Renal cortex interstitium (tissue), 11 donors: ENCODE measurements at regions not wholly inside any gene's neighbourhood (a gene's known extent, or its start where the extent isn't known, plus 50 kb on each side); places are given as distances from the start of the nearest gene placed in this dataset.
A peak's percentile ranks its signal among the peaks of the same experiment; 100 is the strongest.

ENCODE experiments used
- DNase-seq, 11 donors: peaks; one replicate each; pipeline ENCODE4 v3.0.0-alpha.2; 2013; ENCODE audit warnings: low read depth in 9 of 11, low spot score in 4 of 11; ENCODE audit errors: extremely low read depth in 1 of 11

DNA sequence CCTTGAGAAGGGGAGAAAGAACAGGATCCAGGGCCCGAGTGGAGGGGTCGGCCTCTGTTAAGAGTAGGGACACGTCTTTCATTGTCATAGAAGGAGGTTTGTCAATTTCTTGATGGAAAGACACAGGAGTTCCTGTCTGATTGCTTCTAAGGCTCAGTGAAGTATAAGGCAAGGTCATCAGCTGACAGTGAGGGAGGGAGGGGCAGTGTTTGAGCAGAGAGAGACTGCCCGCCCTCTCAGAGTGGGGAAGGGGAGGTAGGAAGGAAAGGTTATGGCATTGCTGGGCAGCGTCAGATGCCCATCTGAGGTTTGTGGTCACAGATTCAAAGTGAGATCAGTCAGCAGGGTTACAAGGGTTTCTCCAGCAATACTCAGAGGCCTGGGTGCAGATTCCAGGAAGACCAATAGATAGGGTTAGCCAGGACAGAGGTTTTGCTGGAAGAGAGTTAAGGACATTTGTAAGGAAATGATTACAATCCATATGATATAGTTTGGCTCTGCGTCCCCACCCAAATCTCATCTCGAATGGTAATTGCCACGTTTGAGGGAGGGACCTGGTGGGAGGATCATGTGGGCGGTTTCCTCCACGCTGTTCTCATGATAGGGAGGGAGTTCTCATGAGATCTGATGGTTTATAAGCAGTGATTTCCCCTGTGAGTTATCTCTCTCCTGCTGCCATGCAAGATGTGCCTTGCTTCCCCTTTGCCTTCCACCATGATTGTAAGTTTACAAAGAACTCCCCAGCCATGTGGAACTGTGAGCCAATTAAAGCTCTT, 127.2 kb upstream of the GJB5 start:
- no peak for DNase-seq

DNA sequence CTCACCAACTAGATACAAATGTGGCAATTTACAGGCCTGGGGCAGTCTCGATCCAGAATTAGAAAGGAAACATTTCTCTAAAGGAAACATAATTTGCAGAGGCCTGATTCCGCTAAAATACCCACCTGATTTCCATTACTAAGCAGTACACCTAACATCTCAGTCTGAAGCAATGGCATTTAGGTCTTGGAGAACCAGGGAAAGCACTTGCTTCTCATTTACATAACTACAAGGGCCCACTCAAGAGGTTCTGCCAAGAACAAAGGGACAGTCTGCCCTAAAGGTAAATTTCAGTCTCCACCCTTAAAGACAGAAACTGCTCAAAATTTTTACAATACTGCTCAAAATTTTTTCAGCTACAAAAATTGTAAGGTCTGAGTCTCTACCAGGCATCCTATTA, 123.7 kb upstream of the GJB5 start:
- no peak for DNase-seq

DNA sequence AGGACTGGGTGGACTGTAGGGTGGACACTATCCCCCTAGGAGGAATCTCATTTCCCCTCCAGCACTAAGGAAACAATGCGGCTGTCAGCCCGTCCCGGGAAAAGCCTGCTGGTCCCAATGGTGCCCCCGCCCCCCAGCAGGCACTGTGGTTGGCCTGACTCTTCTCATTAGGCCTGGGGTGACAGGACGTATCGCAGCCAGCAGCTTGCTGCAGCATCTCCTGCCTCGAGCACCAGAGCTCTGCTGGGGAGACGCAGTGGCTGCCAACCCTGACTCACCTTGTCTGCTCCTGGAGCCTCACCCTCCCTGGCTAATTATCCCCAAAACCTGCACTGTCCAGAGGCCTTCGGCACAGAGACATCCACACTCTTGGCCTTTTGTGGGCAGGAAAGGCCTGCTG, 115.1 kb upstream of the GJB5 start:
- no peak for DNase-seq

DNA sequence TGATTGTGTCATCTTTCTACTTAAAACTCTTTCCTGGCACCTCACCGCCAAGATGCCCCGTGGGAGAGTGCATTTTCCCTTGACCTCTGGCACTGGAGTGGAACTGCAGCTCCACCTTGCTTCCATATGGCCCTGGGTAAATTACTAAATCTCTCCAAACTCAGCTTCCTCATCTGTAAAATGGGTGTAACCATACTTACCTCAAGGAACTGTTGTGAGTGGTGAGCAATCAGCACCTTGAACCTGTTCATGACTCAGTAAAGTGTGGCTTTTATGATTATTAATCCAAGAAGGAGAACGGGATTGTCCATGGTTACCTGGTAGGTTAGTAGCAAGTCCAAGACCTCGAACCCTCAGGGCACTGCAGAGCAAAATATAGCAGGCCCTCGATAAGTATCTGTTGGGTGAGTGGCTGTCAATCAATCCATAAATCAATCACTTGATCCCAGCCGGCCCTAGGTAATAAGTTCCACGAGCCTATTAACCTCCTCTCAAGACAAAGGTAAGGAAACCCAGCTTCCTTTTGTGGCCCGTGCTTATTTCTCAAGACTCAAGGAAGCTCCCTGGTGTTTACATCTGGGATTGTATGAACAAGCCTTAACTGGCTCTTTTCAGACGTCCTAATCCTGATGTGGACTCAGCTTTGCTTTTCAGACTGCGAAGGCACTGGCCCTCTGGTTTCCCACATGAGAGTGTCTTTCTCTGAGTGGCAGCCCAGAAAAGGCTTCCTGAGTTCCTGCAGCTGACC, 114.0 kb upstream of the GJB5 start:
- DNase-seq, result no peak

DNA sequence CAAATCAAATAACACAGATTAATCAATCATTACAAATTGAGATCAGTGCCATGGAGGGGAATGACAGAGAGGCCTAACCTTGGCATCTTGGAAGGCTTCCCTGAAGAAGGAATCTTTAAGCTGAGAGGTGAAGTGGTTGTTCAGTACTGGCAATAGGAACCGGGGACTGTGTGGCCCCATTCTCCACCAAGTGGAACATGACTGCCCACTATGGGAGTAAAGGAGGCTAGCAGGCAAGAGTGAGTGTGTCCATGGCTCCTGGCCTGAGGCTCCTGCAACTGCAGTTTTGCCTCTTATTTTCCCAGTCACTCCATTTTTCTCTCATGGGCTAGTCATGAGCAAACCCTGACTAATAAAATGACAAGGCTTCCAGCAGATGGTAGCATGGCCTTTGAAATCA, 112.2 kb upstream of the GJB5 start:
- DNase-seq, result no peak

DNA sequence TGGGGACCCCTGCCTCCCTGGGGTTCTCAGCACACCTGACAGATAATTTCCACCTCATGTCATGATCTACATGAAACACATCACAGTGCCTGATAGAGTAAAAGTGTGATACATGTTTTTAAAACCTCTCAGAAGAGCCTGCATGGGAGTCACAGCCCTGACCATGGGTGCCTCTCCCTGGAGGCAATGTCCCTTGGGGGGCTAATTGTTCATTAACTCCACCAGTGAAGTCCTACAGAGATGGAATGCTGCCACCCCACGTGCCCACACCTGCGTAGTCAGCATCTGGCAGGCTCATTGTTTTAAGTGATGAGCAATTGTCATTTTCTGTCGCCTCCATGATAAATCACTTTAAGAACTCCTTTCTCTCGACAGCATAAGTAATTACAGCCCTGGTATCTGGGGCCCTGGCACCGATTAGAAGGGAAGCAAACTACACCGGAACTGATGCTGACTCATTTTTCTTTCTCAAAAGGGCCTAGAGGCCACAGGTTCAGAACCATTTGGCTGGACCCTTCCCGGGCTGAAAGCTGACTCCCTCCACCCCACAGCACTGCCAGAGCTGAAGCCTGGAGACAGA, 109.6 kb upstream of the GJB5 start:
- no peak for DNase-seq

DNA sequence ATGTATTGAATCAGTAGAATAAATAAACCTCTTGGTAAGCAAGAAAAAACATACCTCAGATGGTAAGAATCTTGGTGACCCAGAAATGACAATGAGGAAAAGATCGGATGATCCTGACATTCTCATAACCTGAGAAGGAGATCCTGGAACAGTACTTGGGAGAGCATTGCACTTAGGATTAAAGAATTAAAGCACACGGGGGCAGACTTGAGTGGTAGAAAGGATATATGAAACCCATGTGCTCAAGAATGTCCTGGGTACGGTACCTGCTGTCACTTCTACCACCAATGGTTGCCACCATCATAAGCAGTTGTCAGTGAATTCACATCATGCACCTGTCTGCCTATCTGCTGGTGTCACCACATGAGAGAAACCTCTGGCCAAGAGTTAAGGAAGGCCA, 108.9 kb upstream of the GJB5 start:
- no peak for DNase-seq

DNA sequence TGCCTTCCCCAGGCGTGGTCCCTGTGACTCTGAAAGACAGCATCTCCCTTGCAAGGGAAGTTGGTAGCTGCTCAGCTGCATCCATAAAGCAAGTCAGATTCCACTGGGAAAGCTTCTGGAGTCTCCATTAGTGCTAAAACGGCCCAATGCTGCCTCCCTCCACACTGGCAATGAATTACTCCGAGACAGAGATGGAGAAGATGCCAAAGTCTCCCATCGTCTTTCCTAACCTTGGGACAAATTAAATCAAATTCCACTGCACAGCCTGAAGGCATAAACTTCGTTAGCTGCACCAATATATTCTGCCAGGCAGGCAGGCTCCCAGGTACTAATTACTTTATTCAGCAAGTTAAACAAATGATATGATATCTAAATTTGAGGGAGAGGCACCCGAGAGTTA, 106.3 kb upstream of the GJB5 start:
- no peak for DNase-seq

DNA sequence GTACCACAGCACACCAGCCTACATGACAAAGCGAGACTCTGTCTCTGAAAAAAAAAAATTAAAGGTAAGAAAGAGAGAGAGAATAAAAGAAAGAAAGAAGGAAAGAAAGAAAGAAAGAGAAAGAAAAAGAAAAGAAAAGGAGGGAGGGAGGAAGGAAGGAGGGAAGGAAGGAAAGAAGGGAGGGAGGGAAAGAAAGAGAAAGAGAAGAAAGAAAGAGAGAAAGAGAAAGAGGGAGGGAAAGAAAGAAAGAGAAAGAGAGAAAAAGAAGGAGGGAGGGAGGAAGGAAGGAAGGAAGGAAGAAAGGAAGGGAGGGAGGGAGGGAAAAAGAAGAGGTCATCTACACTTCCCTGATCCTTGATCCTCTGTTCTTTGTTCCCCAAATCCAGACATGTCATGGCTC, 104.8 kb upstream of the GJB5 start:
- DNase-seq, result no peak

DNA sequence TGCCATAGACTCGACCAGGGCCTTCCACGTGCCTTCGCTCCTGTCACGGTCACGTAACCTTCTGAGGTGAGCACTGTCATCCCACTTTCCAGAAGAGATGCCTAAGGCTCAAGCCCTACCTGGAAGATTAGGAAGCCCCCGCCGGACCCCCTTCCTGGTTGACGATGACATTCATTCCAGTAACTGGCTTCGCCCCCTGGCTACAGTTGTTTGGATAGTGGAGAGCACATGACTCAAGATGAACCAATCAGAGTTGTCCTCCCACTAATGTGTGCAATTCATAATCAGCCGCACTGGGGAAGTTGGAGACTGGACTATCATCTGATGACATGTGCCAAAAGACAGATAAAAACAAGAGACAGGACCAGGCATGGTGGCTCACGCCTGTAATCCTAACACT, 104.0 kb upstream of the GJB5 start:
- no peak for DNase-seq

DNA sequence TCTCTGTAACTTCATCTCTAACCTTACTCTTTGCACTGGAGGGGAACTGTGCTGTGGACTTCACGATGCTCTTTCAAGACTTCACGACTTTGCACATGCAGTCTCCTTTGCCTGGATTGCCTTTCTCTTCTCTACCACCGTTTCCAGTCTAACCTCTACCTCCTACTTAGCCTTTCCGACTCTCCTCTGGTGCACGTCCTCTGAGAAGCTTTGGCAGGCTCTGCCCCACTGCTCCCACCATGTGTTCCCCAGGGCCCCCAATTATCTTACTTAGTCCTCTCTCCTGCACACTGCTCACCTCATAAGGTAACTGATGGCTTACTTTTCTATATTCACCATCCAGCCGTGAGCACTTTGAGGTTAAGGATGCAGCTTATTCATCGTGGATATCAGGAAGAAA, 101.7 kb upstream of the GJB5 start:
- DNase-seq, result no peak

DNA sequence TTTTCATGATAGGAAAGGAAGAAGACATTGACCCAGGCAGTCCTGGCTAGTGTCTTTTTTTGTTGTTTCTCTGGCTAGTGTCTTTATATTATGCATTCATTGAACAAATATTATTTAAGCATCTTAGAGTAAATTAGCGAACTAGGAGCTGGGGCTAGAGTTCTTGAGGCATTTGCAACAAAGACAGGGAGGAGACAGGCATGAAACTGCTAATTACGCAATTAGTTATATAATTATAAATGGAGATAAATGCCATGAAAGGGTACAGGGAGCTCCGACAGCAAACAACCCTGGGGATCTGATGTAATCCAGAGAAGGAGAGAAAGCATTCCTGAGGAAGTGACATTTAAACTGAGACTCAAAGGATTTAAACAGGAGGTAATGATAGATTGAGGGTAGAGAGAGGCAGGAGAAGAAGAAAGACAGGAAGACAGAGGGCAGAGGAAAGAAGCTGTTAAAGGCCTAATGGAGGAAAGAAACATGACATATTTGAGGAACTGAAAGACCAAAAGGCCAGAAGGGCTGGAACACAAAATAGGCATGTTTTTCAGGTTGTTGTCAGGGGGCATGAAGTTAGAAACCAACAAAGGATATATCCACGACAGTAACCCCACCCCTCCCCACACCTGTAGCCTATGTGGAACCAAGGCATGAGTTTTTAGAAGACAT, 99.5 kb upstream of the GJB5 start:
- no peak for DNase-seq

DNA sequence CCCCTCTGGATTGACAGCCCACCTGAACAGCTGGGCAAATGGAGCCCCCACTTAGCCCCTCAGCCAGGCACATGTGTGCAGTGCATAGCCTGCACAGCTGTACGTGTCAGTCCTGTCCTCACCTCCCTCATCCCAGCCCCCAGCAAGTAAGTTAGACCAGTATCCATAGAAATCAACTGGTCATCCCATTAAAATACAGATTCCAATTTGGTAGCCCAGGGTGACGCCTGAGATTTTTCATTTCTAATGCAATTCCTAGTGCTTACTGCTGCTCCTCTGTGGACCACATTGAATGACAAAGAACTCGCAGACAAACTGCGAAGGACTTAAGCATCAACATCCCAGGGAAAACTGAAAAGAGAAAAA, 99.0 kb upstream of the GJB5 start:
- no peak for DNase-seq

DNA sequence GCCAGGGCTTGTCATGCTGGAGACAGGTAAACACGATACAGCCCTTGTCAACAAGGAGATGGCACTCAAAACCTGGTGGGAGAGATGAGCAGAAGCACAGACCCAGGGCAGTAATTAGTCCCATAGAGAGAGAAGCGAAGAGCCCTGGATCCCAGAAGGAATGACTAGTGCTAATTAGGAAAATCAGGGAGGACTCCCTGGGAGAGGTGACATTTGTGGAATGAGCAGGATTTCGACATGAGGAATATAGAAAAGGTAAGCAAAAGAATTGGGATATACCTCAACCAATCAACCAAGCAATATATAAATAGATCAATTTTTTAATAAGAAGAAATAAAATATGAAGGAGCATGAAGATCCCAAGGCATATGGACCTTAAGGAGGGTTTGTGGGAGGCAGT, 98.5 kb upstream of the GJB5 start:
- no peak for DNase-seq

DNA sequence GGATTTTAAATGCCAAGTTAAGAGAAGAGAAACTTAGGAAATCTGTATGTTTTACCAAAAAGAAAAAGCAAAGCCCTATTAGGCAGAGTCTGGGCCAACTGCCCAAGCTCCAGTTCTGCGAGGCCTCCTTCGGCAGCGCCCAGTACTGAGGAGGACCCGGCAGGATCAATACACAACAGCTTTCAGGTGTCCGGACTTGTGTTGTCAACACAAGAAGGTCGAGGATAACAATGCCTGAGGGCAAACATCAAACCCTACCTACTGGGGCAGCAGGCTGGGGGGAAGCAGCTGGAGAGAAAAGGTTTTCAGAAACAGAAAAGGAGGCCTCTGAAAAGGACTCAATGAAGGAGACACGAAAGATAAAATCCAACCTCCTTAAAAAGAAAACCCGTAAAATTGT, 98.1 kb upstream of the GJB5 start:
- DNase-seq, result no peak

DNA sequence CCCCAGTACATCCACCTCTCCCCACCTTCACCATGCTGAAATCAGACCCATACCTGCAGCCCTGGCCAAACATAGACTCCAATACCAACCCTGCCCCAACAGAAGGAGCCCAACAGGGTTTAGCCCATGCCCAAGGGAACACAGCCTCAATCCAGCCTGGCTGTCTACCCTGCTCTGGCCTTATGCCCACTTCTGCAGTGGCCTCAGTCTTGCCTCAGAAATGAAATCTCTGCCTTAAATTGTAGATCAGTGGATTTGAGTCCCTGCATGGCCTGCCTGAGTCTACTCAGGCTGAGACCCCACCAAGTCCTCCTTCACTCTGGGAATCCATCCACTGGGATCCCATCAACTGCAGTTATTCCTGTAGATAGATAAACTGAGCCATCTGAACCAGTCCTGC, 97.6 kb upstream of the GJB5 start:
- no peak for DNase-seq

DNA sequence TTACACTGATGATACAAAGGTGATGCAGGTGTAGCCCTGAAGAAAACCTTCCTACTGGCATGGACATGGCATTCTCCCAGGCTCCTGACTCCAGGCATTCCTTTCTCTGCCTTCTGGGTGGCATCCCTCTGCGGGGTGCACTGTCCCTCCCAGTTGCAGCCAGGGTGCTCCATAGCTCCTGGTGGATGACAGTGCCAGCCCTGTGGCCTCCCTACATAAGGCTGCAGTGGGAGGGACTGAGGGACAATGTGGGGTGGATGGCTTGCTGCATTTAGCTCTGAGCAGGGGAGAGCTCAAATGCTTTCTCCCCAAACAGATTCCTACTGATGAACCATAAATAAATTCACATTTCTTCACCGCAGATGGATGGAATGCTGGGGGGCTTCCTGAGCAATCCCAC, 97.0 kb upstream of the GJB5 start:
- DNase-seq, result no peak

DNA sequence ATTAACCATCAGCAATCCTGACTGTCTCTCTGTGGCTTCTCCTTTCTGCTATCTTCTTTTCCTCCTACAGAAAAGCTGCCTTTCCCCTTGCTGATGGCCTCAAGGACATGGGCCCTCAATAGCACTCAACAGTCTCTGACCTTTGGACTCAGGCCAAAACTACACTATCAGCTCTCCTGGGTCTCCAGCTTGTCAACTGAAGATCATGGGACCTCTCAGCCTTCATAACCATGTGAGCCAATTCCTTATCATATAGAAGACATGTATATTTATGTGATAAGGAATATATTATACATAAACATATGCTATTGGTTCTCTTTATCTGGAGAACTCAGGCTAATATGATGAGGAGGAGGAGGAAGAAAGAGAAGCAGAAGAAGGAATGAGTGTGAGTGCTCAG, 91.8 kb upstream of the GJB5 start:
- DNase-seq, result peak in 1 of 11 donors; percentile 15

DNA sequence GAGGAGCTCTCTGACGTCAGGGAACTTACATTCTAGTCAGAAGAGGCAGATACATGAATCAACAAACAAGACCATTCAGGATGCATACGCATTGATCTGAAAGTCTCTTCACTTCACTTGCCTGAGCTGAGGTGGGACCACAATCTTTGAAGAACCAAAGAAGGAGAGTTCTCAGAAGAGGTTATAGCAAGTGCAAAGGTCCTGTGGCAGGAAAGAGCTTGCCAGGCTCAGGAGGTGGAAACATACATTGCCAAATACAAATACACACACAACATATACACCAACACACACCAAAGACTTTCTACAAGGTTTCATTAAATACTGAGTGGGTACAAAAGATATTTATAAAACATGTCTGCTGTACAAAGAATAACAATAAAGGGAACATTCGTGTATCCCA, 86.8 kb upstream of the GJB5 start:
- no peak for DNase-seq

DNA sequence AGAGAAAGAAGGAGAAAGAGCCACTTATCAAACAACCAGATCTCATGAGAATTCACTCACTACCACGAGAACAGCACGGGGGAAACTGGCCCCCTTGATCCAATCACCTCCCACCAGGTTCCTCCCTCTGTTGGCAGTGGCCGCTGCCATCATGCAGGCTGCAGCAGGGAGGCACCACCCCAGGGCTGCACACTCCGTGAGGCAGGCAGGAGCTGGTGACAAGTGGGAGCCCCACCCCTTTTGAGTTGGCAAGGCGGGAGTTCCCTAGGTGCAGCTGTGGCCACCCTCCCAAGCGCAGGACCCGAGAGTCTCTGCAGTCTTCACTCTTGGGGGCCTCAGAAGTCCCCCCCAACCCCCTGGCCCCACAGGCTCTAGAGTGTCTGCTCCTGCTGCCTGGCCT, 83.9 kb upstream of the GJB5 start:
- DNase-seq, result no peak
